Nephron progenitor cell (in vitro differentiated cells): ENCODE measurements at regions not wholly inside any gene's neighbourhood (a gene's known extent, or its start where the extent isn't known, plus 50 kb on each side); places are given as distances from the start of the nearest gene placed in this dataset.

Experiments
- DNase-seq: peaks from one replicate; pipeline ENCODE4 v3.0.0; 2021
- H3K27ac Mint-ChIP-seq: 2 replicates; pipeline ENCODE4 v1.8.0; 2021; ENCODE audit warnings: mild to moderate bottlenecking, moderate library complexity, mixed read lengths
- H3K27me3 Mint-ChIP-seq: 2 replicates; pipeline ENCODE4 v1.8.0; 2021; ENCODE audit warnings: mild to moderate bottlenecking, low read depth, mixed read lengths; ENCODE audit not compliant: poor library complexity
- H3K36me3 Mint-ChIP-seq: 2 replicates; pipeline ENCODE4 v1.8.0; 2021; ENCODE audit warnings: low read depth, mixed read lengths
- H3K4me1 Mint-ChIP-seq: 2 replicates; pipeline ENCODE4 v1.8.0; 2021; ENCODE audit warnings: mixed read lengths
- H3K4me3 Mint-ChIP-seq: 2 replicates; pipeline ENCODE4 v1.8.0; 2021; ENCODE audit warnings: mild to moderate bottlenecking, moderate library complexity, mixed read lengths
- H3K9me3 Mint-ChIP-seq: 2 replicates; pipeline ENCODE4 v1.8.0; 2021; ENCODE audit warnings: mild to moderate bottlenecking, moderate library complexity, mixed read lengths
- CTCF ChIP-seq: fragments of 200-600 bp; sonication (generic); IDR thresholded peaks from 2 replicates; pipeline ENCODE4 v1.5.0; 2021; ENCODE audit warnings: antibody characterized with exemption

- Mint-ChIP-seq H3K27me3 (no peaks in the 10 kb centered on the region), H3K27ac (no peak overlapping the region), H3K9me3 (no peaks in the 10 kb centered on the region), H3K4me1 (no peaks in the 10 kb centered on the region), H3K36me3 (no peaks in the 10 kb centered on the region), H3K4me3 (no peak overlapping the region)
- DNase-seq, result no peak
- no peak for TF ChIP-seq CTCF
These were observed 140.8 kb upstream of the SETBP1 start for GRCh38 chr18:44539926-44540325.

GRCh38 chr18:44541159-44541558 lies 139.5 kb upstream of the SETBP1 start:
- Mint-ChIP-seq H3K9me3 (no peaks in the 10 kb centered on the region), H3K27ac (no peak overlapping the region), H3K4me1 (no peaks in the 10 kb centered on the region), H3K4me3 (no peak overlapping the region), H3K27me3 (no peaks in the 10 kb centered on the region), H3K36me3 (no peaks in the 10 kb centered on the region)
- TF ChIP-seq CTCF, result no peak
- no peak for DNase-seq

GRCh38 chr18:44541781-44542180 lies 138.9 kb upstream of the SETBP1 start:
- Mint-ChIP-seq H3K27ac (no peak overlapping the region), H3K4me1 (no peaks in the 10 kb centered on the region), H3K27me3 (no peaks in the 10 kb centered on the region), H3K9me3 (no peaks in the 10 kb centered on the region), H3K4me3 (no peak overlapping the region), H3K36me3 (no peaks in the 10 kb centered on the region)
- no peak for TF ChIP-seq CTCF
- no peak for DNase-seq

GRCh38 chr18:44543387-44543786 lies 137.3 kb upstream of the SETBP1 start:
- Mint-ChIP-seq H3K4me1 (no peaks in the 10 kb centered on the region), H3K27ac (no peak overlapping the region), H3K27me3 (no peaks in the 10 kb centered on the region), H3K4me3 (no peak overlapping the region), H3K9me3 (no peaks in the 10 kb centered on the region), H3K36me3 (no peaks in the 10 kb centered on the region)
- no peak for TF ChIP-seq CTCF
- DNase-seq, result no peak

- TF ChIP-seq CTCF, result no peak
- H3K4me3 Mint-ChIP-seq, result no peak overlapping the region
- no peaks in the 10 kb centered on the region for H3K4me1 Mint-ChIP-seq
- H3K27ac Mint-ChIP-seq, result no peak overlapping the region
- DNase-seq, result no peak
- H3K27me3 Mint-ChIP-seq, result no peaks in the 10 kb centered on the region
- H3K36me3 Mint-ChIP-seq, result no peaks in the 10 kb centered on the region
- no peaks in the 10 kb centered on the region for H3K9me3 Mint-ChIP-seq
These were observed 135.2 kb upstream of the SETBP1 start for GRCh38 chr18:44545359-44545985.

GRCh38 chr18:44546954-44547353 lies 133.7 kb upstream of the SETBP1 start:
- H3K27ac Mint-ChIP-seq, result no peak overlapping the region
- no peak overlapping the region for H3K4me3 Mint-ChIP-seq
- no peak for TF ChIP-seq CTCF
- no peaks in the 10 kb centered on the region for H3K36me3 Mint-ChIP-seq
- H3K9me3 Mint-ChIP-seq, result no peaks in the 10 kb centered on the region
- H3K27me3 Mint-ChIP-seq, result no peaks in the 10 kb centered on the region
- no peaks in the 10 kb centered on the region for H3K4me1 Mint-ChIP-seq
- DNase-seq, result no peak
